ENCODE measurements at regions not wholly inside any gene's neighbourhood (a gene's known extent, or its start where the extent isn't known, plus 50 kb on each side); places are given as distances from the start of the nearest gene placed in this dataset.

DNA sequence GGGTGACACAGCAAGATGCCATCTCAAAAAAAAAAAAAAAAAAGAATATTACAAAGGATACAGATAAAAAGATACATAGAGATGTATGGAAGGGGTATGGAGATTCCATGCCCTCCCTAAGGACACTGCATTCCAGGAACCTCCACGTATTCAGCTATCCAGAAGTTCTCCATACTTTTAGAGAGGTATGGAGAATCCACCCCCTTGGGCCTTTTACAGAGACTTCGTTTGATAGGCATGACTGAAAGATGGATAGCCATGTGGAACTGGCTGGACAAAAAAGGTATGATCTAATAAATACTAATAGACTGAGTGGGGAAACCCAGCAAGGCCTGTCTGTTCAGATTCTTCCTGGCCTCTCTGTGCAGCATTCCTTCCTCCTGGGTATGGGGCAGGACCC lies 56.6 kb upstream of the DMRT1 start:
- TF ChIP-seq YY1 (IDR thresholded peaks at IDR 0.05; ENCODE audit: insufficient read depth, insufficient read length) (no peak), SUZ12 (IDR thresholded peaks at IDR 0.05; ENCODE audit: extremely low read depth, insufficient read depth, insufficient read length) (no peak), ZNF274 (IDR thresholded peaks at IDR 0.05; ENCODE audit: low read depth, low read length) (no peak)
- Histone ChIP-seq H3K4me1 (ENCODE audit: insufficient read depth, insufficient read length) (no peaks in the 10 kb centered on the region), H3K9me3 (ENCODE audit: insufficient read depth, low read length) (no peaks in the 10 kb centered on the region), H3K4me3 (ENCODE audit: insufficient read length, low read depth) (no peak overlapping the region), H3K27me3 (ENCODE audit: insufficient read depth, insufficient read length) (no peaks in the 10 kb centered on the region), H3K9ac (ENCODE audit: insufficient read length, low read depth) (no peak overlapping the region), H3K36me3 (ENCODE audit: insufficient read depth, insufficient read length, low read length) (no peaks in the 10 kb centered on the region)
- DNase-seq (ENCODE audit: low read depth, low spot score): no peak

DNA sequence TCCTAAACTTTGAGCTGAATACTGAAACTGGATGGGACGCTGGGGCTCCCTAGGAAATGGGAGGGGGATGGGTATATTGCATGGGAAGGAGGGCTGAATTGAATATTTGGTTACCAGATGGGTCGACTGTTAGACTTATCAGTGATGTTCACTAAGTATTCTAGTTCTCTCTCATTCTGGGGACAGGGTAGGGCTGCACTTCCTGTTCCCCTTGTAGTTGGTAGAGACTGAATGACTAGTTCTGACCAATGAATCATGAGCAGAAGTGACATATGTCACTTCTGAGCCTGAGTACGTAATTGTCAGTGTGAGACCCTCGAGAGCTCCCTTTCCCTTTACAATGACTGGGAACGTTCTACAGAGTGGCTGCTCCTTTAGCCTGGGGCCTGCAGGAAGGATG lies 55.5 kb upstream of the DMRT1 start:
- H3K36me3 ChIP-seq (ENCODE audit: insufficient read depth, insufficient read length, low read length): no peaks in the 10 kb centered on the region
- no peak for DNase-seq (ENCODE audit: low read depth, low spot score)
- H3K4me3 ChIP-seq (ENCODE audit: insufficient read length, low read depth): no peak overlapping the region
- no peaks in the 10 kb centered on the region for H3K27me3 ChIP-seq (ENCODE audit: insufficient read depth, insufficient read length)
- no peaks in the 10 kb centered on the region for H3K4me1 ChIP-seq (ENCODE audit: insufficient read depth, insufficient read length)
- H3K9me3 ChIP-seq (ENCODE audit: insufficient read depth, low read length): no peaks in the 10 kb centered on the region
- TF ChIP-seq YY1 (IDR thresholded peaks at IDR 0.05; ENCODE audit: insufficient read depth, insufficient read length) (no peak), ZNF274 (IDR thresholded peaks at IDR 0.05; ENCODE audit: low read depth, low read length) (no peak), SUZ12 (IDR thresholded peaks at IDR 0.05; ENCODE audit: extremely low read depth, insufficient read depth, insufficient read length) (no peak)
- H3K9ac ChIP-seq (ENCODE audit: insufficient read length, low read depth): no peak overlapping the region

DNA sequence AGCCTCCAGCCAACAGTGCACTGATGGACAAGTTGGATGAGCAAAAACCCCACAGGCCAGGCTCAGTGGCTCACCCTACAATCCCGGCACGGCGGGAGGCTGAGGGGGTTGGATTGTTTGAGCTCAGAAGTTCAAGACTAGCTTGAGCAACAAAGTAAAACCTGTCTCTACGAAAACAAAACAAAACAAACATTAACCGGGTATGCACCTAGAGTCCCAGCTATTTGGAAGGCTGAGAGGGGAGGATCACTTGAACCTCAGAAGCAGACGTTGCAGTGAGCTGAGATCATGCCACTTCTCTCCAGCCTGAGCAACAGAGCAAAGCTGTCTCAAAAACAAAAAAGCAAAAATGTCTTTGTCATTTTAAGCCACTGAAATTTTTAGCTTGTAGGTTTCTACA lies 55.1 kb upstream of the DMRT1 start:
- no peak for DNase-seq (ENCODE audit: low read depth, low spot score)
- Histone ChIP-seq H3K9ac (ENCODE audit: insufficient read length, low read depth) (no peak overlapping the region), H3K4me3 (ENCODE audit: insufficient read length, low read depth) (no peak overlapping the region), H3K9me3 (ENCODE audit: insufficient read depth, low read length) (no peaks in the 10 kb centered on the region), H3K36me3 (ENCODE audit: insufficient read depth, insufficient read length, low read length) (no peaks in the 10 kb centered on the region), H3K4me1 (ENCODE audit: insufficient read depth, insufficient read length) (no peaks in the 10 kb centered on the region), H3K27me3 (ENCODE audit: insufficient read depth, insufficient read length) (no peaks in the 10 kb centered on the region)
- TF ChIP-seq ZNF274 (IDR thresholded peaks at IDR 0.05; ENCODE audit: low read depth, low read length): no peak
- TF ChIP-seq YY1 (IDR thresholded peaks at IDR 0.05; ENCODE audit: insufficient read depth, insufficient read length): no peak
- no peak for TF ChIP-seq SUZ12 (IDR thresholded peaks at IDR 0.05; ENCODE audit: extremely low read depth, insufficient read depth, insufficient read length)

DNA sequence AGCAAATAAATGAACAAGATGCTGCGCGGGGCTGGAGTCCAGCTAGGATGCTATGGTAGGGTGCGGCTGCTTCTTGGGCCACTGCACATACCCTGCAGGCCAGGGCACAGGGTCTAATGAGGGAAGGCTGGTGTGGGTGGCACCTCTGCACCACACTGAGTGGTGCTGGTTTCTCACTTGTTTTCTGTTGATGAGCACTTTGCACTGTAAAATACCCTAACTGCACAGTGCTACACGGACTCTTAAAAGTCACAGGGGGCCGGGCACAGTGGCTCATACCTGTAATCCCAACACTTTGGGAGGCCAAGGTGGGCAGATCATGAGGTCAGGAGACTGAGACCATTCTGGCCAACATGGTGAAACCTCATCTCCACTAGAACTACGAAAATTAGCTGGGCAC lies 52.7 kb upstream of the DMRT1 start:
- DNase-seq (ENCODE audit: low read depth, low spot score): no peak
- Histone ChIP-seq H3K4me1 (ENCODE audit: insufficient read depth, insufficient read length) (no peaks in the 10 kb centered on the region), H3K36me3 (ENCODE audit: insufficient read depth, insufficient read length, low read length) (no peaks in the 10 kb centered on the region), H3K9ac (ENCODE audit: insufficient read length, low read depth) (no peak overlapping the region), H3K9me3 (ENCODE audit: insufficient read depth, low read length) (no peaks in the 10 kb centered on the region), H3K4me3 (ENCODE audit: insufficient read length, low read depth) (no peak overlapping the region), H3K27me3 (ENCODE audit: insufficient read depth, insufficient read length) (no peaks in the 10 kb centered on the region)
- no peak for TF ChIP-seq ZNF274 (IDR thresholded peaks at IDR 0.05; ENCODE audit: low read depth, low read length)
- no peak for TF ChIP-seq SUZ12 (IDR thresholded peaks at IDR 0.05; ENCODE audit: extremely low read depth, insufficient read depth, insufficient read length)
- no peak for TF ChIP-seq YY1 (IDR thresholded peaks at IDR 0.05; ENCODE audit: insufficient read depth, insufficient read length)

All from NT2/D1 (cell line).